ENCODE measurements at regions not wholly inside any gene's neighbourhood (a gene's known extent, or its start where the extent isn't known, plus 50 kb on each side); places are given as distances from the start of the nearest gene placed in this dataset.

DNA sequence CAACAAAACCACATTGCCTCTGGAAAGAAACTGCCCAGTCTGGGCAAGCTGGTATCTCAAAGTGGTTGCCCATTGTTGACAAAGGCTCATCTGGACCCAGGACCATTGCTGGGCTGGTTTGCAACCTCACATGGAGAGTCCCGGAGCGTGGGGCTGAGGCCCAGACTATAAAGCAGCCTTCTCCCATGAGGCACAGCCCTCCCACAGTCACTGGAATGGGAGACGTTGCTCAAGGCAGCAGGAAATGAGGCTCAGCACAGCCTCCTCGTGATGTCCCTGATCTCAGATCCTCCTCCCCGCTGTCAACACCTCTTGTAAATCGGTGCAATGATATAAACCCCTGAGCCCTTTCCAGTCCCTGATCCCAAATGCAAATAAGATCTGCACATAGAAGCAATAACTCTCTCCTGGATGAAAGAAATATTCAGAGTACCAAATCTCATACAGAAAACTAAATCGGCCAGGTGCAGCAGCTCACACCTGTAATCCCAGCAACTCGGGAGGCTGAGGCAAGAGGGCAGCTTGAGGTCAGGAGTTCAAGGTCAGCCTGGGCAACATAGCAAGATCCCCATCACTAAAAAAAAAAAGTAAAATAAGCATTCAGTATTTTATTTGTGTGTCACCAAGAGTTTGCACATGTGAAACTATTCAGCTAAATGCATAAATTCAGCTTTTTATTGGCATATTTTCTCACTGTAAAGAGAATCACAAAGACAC lies 103.0 kb upstream of the RREB1 start:
- Mint-ChIP-seq H3K9me3 (ENCODE audit: low read depth) (no peaks in the 10 kb centered on the region), H3K36me3 (ENCODE audit: low read depth) (no peaks in the 10 kb centered on the region), H3K27ac (ENCODE audit: unreplicated experiment) (no peak overlapping the region), H3K4me3 (ENCODE audit: unreplicated experiment) (no peak overlapping the region), H3K27me3 (ENCODE audit: low read depth) (peaks cover 2% of the 10 kb centered on the region), H3K4me1 (ENCODE audit: low read depth) (no peaks in the 10 kb centered on the region)
- DNase-seq (ENCODE audit: low spot score), result no peak
- TF ChIP-seq, protein P1, sequence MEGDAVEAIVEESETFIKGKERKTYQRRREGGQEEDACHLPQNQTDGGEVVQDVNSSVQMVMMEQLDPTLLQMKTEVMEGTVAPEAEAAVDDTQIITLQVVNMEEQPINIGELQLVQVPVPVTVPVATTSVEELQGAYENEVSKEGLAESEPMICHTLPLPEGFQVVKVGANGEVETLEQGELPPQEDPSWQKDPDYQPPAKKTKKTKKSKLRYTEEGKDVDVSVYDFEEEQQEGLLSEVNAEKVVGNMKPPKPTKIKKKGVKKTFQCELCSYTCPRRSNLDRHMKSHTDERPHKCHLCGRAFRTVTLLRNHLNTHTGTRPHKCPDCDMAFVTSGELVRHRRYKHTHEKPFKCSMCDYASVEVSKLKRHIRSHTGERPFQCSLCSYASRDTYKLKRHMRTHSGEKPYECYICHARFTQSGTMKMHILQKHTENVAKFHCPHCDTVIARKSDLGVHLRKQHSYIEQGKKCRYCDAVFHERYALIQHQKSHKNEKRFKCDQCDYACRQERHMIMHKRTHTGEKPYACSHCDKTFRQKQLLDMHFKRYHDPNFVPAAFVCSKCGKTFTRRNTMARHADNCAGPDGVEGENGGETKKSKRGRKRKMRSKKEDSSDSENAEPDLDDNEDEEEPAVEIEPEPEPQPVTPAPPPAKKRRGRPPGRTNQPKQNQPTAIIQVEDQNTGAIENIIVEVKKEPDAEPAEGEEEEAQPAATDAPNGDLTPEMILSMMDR (IDR thresholded peaks at IDR 0.05), result no peak

DNA sequence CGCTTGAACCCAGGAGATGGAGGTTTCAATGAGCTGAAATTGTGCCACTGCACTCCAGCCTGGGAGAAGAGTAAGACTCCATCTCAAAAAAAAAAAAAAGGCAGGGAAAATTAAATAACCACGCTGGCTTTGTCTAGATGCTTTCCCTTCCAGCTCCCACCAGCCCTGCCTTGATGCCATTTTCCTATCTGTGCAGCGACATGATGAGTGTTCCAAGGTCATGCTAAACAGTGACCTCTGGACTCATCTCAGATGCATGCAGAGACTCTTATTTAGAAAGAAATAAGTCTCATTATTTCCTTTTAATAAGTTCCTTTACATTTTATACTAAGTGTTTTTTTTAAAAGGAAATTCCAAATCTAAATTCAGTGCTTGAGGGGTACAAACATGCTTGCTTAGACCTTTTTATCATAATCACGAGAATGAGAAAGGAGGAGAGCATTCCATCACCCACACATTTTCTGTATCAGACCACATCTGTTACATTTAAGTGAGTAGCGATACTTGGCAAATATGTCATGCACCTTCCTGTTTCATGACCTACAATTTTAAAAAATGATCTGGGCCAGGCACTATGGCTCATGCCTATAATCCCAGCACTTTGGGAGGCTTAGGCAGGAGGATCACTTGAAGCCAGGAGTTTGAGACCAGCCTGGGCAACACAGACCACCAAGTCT lies 101.1 kb upstream of the RREB1 start:
- H3K36me3 Mint-ChIP-seq (ENCODE audit: low read depth), result no peaks in the 10 kb centered on the region
- no peaks in the 10 kb centered on the region for H3K9me3 Mint-ChIP-seq (ENCODE audit: low read depth)
- no peaks in the 10 kb centered on the region for H3K4me1 Mint-ChIP-seq (ENCODE audit: low read depth)
- no peaks in the 10 kb centered on the region for H3K27me3 Mint-ChIP-seq (ENCODE audit: low read depth)
- TF ChIP-seq, protein P1 (IDR thresholded peaks at IDR 0.05), result no peak
- no peak overlapping the region for H3K27ac Mint-ChIP-seq (ENCODE audit: unreplicated experiment)
- no peak overlapping the region for H3K4me3 Mint-ChIP-seq (ENCODE audit: unreplicated experiment)
- DNase-seq (ENCODE audit: low spot score), result no peak

DNA sequence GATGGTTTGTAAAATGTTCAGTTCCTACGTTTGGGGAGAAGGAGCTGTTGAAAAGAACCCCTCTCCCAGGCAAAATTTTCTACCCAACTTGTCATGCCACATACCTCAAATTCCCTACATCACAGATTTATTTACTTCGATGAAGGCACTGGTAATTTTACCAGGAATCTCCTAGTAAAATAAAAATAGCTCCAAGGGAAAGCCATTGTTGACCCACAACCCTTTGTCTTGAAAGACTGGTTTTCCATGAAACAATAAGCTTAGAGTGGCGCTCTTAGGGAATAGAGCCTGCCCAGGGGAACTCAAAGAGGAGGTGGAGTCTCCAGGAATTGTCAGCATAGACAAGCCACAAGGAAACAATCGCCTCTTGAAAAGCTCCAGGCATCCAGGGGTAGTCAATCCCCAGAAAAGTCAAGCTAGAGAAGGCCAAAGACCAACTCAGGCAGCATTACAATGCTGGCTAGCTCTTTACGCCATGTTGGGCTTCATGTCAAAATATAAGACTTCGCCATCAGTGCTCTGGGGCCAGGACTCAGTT lies 99.2 kb upstream of the RREB1 start:
- Mint-ChIP-seq H3K4me3 (ENCODE audit: unreplicated experiment) (no peak overlapping the region), H3K27ac (ENCODE audit: unreplicated experiment) (no peak overlapping the region), H3K4me1 (ENCODE audit: low read depth) (no peaks in the 10 kb centered on the region), H3K9me3 (ENCODE audit: low read depth) (no peaks in the 10 kb centered on the region), H3K27me3 (ENCODE audit: low read depth) (peaks cover 2% of the 10 kb centered on the region), H3K36me3 (ENCODE audit: low read depth) (no peaks in the 10 kb centered on the region)
- TF ChIP-seq, protein P1 (IDR thresholded peaks at IDR 0.05), result no peak
- DNase-seq (ENCODE audit: low spot score), result no peak

DNA sequence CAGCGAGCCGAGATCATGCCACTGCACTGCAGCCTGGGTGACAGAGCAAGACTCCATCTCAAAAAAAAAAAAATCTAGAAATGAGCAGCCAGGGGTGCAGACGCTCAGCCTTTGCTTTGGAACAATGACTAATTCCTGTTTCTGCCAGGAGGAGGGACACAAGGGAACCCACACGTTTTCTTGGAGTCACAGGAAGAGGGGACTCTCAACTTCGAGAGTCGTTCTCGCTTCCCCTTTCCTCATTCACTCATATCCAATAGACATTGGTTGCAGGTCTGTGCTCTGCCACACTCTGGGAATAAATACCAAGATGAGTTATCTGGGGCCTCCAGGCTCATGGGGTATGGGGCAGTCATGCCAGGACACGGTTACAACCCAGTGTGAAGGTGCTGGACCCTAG lies 91.5 kb upstream of the RREB1 start:
- DNase-seq (ENCODE audit: low spot score), result no peak
- Mint-ChIP-seq H3K27ac (ENCODE audit: unreplicated experiment) (no peak overlapping the region), H3K4me1 (ENCODE audit: low read depth) (no peaks in the 10 kb centered on the region), H3K27me3 (ENCODE audit: low read depth) (peaks cover 2% of the 10 kb centered on the region), H3K36me3 (ENCODE audit: low read depth) (no peaks in the 10 kb centered on the region), H3K9me3 (ENCODE audit: low read depth) (no peaks in the 10 kb centered on the region), H3K4me3 (ENCODE audit: unreplicated experiment) (no peak overlapping the region)
- TF ChIP-seq, protein P1 (IDR thresholded peaks at IDR 0.05), result no peak

DNA sequence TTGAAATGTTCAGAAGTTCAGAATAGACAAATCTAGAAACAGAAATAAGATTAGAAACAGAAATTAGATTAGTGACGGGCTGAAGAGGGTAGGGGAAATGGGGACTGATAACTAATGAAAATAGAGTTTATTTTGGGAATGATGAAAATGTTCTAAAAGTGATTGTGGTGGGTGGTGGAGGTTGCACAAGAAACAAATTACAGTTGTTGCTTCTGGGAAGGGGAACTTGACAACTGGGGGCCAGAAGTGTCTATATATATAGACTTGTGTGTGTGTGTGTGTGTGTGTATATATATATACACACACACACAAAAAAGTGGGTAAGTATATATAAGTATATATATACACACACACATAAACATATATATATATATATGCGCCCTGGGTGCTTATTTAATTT lies 86.5 kb upstream of the RREB1 start:
- DNase-seq (ENCODE audit: low spot score), result no peak
- Mint-ChIP-seq H3K27ac (ENCODE audit: unreplicated experiment) (no peak overlapping the region), H3K9me3 (ENCODE audit: low read depth) (no peaks in the 10 kb centered on the region), H3K4me1 (ENCODE audit: low read depth) (no peaks in the 10 kb centered on the region), H3K27me3 (ENCODE audit: low read depth) (peaks cover 3% of the 10 kb centered on the region), H3K36me3 (ENCODE audit: low read depth) (no peaks in the 10 kb centered on the region), H3K4me3 (ENCODE audit: unreplicated experiment) (no peak overlapping the region)
- TF ChIP-seq, protein P1 (IDR thresholded peaks at IDR 0.05), result no peak
